ENCODE measurements at regions not wholly inside any gene's neighbourhood (a gene's known extent, or its start where the extent isn't known, plus 50 kb on each side); places are given as distances from the start of the nearest gene placed in this dataset.

GRCh38 chr2:235229236-235229635, 264.6 kb upstream of the AGAP1 start:
- Histone ChIP-seq H3K27me3 (ENCODE audit: insufficient read depth, poor library complexity, severe bottlenecking) (no peaks in the 10 kb centered on the region), H3K27ac (replicated peaks) (no peak overlapping the region), H3K4me3 (replicated peaks; ENCODE audit: insufficient read depth, low read length) (no peak overlapping the region)
- no peak for DNase-seq (ENCODE audit: low read depth in 1 of 2, low spot score in 1 of 2)
- TF ChIP-seq SPI1 (IDR thresholded peaks at IDR 0.05; ENCODE audit: borderline replicate concordance, low read depth) (no peak), GABPA (IDR thresholded peaks at IDR 0.05; ENCODE audit: low read depth) (no peak), POLR2AphosphoS5 (IDR thresholded peaks at IDR 0.05; ENCODE audit: low read depth) (no peak), CTCF (IDR thresholded peaks at IDR 0.05; ENCODE audit: insufficient read depth, low read length) (no peak), REST (IDR thresholded peaks at IDR 0.05; ENCODE audit: insufficient replicate concordance, low read depth) (no peak)

GRCh38 chr2:235230821-235231601, 262.8 kb upstream of the AGAP1 start:
- Histone ChIP-seq H3K4me3 (replicated peaks; ENCODE audit: insufficient read depth, low read length) (no peak overlapping the region), H3K27me3 (ENCODE audit: insufficient read depth, poor library complexity, severe bottlenecking) (no peaks in the 10 kb centered on the region), H3K27ac (replicated peaks) (no peak overlapping the region)
- TF ChIP-seq CTCF (IDR thresholded peaks at IDR 0.05; ENCODE audit: insufficient read depth, low read length) (no peak), SPI1 (IDR thresholded peaks at IDR 0.05; ENCODE audit: borderline replicate concordance, low read depth) (no peak), GABPA (IDR thresholded peaks at IDR 0.05; ENCODE audit: low read depth) (no peak), POLR2AphosphoS5 (IDR thresholded peaks at IDR 0.05; ENCODE audit: low read depth) (no peak), REST (IDR thresholded peaks at IDR 0.05; ENCODE audit: insufficient replicate concordance, low read depth) (no peak)
- DNase-seq (ENCODE audit: low read depth in 1 of 2, low spot score in 1 of 2), result no peak

- Histone ChIP-seq H3K27ac (replicated peaks) (no peak overlapping the region), H3K4me3 (replicated peaks; ENCODE audit: insufficient read depth, low read length) (no peak overlapping the region), H3K27me3 (ENCODE audit: insufficient read depth, poor library complexity, severe bottlenecking) (no peaks in the 10 kb centered on the region)
- no peak for DNase-seq (ENCODE audit: low read depth in 1 of 2, low spot score in 1 of 2)
- TF ChIP-seq GABPA (IDR thresholded peaks at IDR 0.05; ENCODE audit: low read depth) (no peak), SPI1 (IDR thresholded peaks at IDR 0.05; ENCODE audit: borderline replicate concordance, low read depth) (no peak), POLR2AphosphoS5 (IDR thresholded peaks at IDR 0.05; ENCODE audit: low read depth) (no peak), CTCF (IDR thresholded peaks at IDR 0.05; ENCODE audit: insufficient read depth, low read length) (no peak), REST (IDR thresholded peaks at IDR 0.05; ENCODE audit: insufficient replicate concordance, low read depth) (no peak)
Observed at GRCh38 chr2:235232449-235233433, 261.1 kb upstream of the AGAP1 start.
